HG03135 (cell line): ENCODE measurements at regions not wholly inside any gene's neighbourhood (a gene's known extent, or its start where the extent isn't known, plus 50 kb on each side); places are given as distances from the start of the nearest gene placed in this dataset.
"Not testable (repeated sequence)": the region's sequence is repeated elsewhere in the genome, so short reads cannot be mapped to it uniquely, and the experiment has no call there.

Source experiments
- ATAC-seq: cut with Tn5 transposase; IDR thresholded peaks from one replicate; pipeline ENCODE4 v1.9.1; 2021; ENCODE audit warnings: mild to moderate bottlenecking, moderate library complexity; ENCODE audit not compliant: unreplicated experiment

DNA sequence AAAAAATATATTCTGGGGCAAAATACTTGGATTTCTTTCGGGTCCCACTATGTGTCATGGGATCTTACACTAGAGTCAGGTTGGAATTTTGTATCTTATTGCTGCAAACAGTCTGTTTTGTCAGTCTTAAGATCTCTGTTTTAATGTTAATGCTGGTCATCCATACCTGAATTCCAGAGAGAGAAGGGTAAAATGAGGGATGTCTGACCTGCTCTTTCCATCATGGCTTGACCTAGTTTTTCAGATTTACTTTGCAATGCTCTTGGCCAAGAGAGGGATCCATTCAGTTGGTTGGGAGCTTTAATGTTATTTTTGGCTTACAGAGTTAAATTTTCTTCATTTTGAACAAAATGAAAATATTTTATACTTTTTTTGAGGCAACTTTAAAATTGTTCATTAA is 117.2 kb downstream of the CASP12 start:
- no peak for ATAC-seq

DNA sequence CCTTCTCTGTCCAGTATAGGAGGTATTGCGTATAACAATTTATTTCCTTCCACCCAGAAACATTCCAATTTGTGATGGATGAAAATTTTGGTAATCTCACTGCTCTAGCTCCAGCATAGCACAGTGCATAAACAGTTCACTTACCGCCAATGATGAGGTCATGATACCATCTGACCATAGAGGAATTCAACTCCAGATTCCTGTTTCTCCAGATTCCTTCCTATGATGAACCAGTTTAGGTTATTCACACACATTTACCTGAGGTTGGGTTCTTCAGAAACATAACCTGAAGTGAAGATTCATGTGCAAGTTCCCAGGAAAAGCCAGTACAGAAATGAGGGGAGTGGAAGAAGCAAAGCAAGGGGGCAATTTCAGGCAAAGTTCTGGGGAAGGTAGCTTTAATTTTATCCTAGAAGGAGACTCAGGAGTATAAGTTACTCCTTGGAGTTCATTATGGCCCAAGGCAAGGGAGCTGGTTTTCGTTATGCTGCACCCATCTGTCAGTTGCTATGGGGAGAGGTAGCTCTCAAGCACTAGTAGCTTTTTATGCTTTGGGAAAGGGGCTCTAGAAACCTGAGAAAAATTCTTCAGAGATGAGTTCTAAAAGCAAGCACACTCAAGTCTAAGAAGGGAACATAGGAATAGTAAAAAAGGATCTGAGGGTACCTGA is 121.6 kb downstream of the CASP12 start:
- no peak for ATAC-seq

DNA sequence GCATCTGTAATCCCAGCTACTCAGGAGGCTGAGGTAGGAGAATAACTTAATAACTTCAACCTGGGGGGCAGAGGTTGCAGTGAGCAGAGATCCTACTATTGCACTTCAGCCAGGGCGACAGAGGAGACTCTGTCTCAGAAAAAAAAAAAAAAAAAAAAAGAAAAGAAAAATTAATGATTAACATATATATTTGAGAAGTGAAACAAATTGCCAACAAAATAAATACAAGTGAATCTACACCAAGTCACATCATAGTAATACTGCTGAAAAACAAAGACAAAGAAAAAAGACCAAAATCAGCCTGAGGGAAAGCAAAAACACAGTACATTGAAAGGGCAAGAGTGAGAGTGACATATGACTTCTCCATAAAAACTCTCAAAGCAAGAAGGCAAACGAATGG is 123.7 kb downstream of the CASP12 start:
- no peak for ATAC-seq

DNA sequence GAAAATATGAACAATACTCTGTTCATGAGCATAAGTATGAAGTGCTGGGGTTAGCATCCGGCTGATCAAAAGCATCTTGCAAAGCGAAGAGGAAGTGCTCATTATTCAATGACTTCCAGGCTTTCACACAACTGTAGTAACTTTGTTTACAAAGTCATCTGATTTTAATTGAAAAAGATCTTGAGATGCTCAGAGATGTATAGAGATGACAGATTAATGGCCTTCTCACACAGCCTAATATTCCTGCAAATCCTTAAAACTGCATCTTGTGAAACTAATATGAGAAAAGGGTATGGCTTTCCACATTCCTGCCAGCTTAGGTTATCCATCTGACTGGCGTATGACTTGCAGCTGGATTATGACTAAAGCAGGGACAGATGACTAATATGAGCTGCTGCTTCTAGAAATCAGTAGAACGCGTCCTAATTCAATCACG is 125.4 kb downstream of the CASP12 start:
- no peak for ATAC-seq

DNA sequence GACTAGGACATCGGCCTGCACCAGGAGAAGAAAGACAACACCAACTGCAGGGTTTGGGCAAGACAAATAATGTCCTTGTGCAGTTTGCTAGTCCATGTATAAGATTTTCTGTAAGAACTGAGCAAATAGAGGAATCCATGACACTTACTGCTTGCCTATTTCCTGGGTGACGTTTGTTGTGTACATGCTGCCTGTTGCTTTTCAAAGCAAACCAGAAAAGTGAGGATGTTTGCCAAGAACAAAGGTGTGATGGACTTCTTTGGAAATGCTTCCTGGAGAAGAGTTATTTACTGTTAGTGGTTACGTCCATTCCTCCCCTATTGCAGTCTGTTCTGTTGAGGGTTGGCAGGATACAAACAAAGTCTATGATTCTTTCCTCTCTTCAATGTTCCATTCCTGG is 126.5 kb downstream of the CASP12 start:
- no peak for ATAC-seq

DNA sequence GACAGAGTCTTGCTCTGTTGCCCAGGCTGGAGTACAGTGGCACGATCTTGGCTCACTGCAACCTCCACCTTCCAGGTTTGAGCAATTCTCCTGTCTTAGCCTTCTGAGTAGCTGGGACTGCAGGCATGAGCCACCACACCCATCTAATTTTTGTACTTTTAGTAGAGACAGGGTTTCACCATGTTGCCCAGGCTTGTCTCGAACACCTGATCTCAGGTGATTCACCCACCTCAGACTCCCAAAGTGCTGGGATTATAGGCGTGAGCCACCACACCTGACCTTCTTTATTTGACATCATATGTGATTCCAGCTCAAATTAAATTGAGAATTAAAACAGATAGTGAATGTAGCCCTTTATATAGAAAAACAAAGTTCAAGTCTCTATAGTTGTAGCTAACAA is 127.2 kb downstream of the CASP12 start:
- not testable (repeated sequence) for ATAC-seq

DNA sequence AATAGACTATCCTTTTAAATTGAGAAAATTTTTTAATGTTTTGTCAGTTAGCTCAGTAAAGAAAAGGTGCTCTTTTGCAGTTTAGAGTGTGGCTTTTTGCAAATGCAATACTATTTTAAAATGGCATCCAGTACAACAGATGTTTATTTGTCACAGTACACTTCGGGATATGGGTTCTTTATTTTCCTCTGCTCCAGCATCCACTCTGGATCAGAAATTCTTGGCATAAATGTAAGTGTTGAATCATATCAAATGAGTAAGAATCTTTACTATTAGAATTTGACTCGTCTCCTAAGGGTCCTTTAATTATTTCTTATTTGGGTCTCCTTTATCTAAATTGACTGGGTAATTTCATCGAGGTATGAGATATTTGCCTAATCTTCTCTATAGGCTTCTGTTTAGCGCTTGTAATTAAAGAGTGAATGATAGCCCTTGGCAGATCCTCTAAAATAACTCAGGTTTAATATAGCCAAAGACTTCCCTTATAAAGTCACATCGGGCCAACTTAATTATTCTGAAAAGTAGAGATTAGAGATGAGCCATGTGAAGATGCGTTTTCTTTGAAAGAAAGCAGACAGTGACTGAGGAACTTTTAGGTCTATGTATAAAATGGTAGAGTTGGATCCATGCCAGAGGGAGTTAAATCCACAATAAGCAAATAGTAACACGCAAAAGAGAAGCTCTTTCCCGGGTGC is 132.7 kb downstream of the CASP12 start:
- no peak for ATAC-seq

DNA sequence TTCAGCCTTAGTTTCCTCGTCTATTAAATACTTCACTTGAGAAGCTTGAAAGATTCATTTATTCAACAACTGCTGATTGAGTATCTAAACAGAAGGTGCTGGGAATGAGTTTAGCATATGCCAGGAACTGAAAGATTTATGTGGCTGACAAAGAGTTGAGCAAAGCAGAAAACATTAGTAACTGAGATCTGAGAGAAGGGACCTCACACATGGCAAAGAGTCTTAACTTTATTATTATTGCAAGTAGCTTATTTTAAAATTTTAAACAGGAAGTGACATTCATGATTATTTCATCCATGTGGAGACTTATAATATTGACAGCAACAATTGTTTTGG is 133.6 kb downstream of the CASP12 start:
- no peak for ATAC-seq

DNA sequence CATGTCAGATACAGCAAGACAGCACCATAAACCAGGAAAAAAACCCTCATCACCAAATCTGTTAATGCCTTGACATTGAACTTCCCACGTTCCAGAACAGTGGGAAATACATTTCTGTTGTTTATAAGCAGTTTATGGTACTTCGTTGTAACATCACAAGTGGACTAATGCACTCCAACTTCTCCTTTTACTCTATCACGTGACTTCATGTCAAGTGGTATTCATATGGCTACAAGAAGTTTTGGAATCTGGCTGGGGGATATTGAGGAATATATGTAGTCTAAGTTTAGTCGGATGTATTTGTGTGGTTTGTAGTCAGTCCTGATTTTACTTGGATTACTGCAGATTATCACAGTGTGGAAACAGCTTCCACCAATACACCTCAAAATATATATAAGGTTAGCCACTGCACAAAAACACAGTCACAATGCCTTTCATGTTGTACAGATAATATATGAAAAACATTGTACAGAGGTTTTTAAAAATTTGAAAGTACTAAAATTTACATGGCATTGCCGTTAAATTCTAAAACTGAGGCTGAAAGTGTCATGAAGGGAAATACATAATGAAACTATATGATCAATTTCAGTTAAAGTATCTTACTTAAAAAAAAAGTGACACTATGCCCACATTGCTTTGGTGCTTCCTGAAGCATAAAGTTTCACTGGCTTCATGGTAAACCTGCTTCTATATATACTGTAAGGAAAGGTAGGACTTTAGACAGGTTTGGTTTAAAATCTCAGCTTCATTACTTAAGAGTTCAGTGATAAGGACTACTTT is 134.1 kb downstream of the CASP12 start:
- ATAC-seq = no peak

DNA sequence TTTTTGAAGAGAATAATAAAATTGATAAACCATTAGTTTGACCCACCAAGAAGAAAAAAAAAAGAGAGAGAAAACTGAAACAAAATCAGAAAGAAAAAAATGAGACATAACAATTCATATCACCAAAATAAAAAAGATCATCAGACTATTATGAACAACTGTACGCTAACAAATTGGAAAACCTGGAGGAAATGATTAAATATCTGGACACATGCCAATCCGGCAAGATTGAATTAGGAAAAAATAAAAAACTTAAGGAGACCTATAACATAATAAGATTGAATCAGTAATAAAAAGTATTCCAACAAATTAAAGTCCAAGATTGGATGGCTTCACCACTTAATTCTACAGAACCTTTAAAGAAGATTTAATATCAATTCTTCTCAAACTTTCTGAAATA is 136.7 kb downstream of the CASP12 start:
- no peak for ATAC-seq

DNA sequence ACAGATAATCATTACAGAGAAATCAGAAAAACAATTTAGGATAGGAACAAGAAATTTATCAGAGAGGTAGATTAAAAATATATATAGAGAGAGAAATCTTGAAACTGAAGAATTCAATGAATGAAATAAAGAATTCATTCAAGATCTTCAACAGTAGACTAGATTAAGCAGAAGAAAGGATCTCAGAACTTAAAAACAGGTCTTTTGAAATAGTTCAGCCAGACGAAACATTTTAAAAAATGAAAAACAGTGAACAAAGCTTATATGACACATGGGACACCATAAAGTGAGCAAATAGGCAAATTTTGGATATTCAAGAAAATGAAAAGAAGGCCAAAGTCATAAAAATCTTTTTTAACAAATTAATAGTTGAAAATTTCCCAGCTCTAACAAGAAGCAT is 138.8 kb downstream of the CASP12 start:
- no peak for ATAC-seq

DNA sequence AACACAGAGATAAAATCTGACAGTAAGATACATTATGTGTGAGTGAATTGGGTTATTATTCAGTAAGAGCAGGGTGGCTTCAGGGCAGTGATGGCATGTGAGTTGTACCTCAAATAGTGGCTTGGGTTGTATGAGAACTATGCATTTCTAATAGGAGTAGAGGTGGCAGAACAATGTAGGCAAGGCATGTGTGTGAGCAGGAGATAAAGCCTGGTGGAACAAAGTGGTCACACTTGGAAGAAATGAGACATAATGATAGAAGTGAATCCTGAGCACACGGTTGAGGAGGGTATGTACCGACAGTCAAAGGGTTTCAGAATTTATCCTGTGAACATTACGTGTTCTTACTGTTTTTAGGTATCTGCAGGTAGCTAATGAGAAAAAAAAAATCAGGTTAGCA is 159.3 kb downstream of the CASP12 start:
- no peak for ATAC-seq

DNA sequence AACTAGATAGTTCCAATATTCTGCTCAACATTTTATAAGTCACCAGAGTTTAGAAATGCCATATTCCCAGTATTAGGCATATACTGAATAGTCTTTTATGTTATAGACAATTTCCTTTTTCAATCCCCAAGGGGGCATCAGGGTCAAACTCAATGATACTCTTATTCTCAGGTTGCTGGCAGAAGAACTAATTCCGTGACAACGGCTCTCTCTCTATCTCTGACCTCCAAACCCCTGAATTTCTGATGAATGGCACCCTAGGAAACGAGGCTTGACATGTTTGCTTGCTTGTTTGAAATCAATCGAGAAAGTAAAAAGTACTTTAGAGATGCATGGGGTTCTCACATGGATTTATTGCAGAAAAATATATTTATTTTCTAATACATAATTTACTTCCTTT is 160.1 kb downstream of the CASP12 start:
- ATAC-seq = no peak

DNA sequence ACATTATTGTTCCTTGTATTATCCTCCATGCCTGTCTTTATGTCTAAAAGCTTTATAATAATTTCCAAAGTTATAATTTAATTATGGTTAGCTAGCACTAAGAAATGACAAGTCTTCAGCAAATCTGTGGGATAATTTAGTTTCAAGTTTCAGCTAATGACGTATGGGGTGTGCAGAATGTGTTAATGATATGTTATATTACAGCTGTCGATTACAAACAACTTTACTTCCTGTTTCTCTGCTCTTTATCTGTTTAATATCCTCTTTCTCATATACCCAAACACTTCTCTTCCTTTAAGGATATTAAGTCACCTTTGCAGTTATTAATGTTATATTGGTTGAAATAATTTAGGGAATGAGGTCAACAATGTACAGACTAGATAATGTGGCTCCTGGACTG is 161.8 kb downstream of the CASP12 start:
- no peak for ATAC-seq

DNA sequence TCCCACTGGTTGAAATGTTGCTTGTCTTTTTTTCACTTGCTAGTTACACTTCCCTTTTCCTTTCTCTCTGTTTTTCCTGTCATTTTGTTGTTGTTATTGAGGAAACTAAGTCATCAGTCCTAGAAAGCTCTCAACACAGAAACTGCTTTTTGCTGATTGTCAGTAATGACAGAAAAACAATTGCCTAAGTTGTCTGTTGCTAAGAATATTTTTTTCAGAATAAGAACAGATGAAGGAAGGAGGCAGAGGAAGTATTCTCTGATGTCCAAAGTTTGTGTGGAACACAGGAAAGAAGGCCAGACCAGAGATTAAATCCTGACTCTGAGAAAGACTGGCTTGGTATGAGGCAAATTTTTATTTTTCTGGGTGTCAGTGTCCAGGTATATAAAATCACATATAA is 163.3 kb downstream of the CASP12 start:
- ATAC-seq = no peak

DNA sequence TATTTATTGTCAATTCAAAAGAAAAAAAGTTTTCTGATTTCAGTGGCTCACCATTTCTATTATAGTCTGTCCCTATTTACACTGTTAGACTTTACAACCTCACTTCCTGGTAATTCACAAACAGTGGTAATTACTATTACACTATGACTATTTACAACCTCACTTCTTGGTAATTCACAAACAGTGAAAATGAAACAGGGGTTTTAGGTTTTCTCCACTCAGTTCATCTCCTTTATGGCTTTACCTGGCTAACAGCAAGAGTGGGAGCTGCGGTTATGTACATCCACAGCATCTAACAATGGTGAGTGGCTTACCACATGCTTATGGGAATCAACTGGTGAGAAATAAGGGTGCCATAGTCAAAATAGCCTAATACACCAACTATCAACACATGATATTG is 166.4 kb downstream of the CASP12 start:
- ATAC-seq = no peak

DNA sequence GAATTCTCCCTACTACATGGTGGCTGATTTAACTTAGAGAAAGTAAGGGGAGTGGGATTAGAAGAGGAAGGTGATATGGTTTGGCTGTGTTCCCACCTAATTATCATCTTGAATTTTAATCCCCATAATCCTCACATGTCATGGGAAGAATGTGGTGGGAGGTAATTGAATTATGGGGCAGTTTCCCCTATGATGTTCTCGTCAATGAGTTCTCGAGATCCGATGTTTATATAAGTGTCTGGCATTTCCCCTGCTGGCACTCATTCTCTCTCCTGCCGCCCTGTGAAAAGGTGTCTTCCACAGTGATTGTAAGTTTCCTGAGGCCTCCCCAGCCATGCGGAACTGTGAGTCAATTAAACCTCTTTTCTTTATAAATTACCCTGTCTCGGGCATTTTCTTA is 169.3 kb downstream of the CASP12 start:
- no peak for ATAC-seq

DNA sequence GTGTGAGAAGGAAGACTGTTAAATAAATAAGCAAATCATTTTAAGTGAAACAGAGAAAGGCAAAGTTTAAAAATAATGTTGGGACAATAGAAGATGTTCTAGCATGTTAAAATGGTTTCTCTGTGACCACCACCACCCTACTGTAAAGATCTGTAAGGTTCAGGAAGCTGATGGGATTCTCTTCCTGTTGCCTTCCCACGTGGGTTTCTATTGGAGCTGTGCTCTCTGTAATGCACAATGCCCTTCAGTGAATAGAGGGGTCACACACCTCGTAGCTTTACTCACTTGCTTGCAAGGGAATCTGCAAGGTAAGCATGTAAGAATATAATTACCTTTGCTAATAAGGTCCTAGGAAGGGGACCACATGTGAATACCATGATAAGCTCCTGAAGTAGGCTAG is 170.5 kb downstream of the CASP12 start:
- no peak for ATAC-seq

DNA sequence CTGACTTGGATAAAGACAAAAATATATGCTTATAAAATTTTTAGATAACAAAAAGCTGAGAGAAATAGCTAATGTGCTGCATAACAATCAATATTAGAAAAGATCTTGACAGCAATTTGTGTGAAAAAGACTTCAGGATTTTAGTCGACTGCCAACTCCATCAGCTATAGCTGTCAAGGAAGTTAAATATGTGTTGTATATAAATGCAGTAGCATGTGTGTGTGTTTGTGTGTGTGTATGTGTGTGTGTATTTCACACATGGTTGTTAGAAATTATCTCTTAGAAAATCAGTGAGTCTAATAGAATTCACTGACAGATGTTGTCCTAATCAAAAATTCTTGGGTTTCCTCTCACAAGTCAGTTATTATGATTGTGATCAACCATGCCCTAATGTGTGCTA is 171.2 kb downstream of the CASP12 start:
- ATAC-seq = no peak

DNA sequence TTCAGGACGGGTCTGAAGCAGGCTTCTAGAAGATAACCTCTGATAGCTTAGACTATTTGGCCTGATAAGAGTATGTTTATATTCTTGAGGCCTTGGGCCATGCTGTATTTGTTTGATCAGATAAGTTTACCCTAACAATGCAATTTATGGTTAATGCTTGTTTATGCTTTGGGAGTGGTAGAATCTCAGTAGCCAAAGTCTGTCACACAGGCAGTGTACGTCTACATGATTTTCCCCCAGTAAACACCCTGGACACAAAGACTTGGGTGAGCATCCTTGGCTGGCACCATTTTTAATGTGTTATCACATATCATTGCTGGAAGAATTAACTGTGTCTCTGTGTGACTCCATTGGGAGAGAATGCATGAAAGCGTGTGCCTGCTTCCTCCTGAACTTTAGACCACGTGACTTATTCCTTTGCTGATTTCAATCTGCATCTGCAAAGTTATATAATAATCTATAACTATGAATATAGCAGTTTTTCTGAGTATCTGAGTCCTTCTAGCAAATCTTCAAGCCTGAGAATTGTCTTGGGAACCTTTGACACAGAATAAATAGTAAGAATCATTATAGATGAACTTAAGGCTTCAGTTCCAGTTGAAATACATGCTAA is 172.4 kb downstream of the CASP12 start:
- no peak for ATAC-seq

DNA sequence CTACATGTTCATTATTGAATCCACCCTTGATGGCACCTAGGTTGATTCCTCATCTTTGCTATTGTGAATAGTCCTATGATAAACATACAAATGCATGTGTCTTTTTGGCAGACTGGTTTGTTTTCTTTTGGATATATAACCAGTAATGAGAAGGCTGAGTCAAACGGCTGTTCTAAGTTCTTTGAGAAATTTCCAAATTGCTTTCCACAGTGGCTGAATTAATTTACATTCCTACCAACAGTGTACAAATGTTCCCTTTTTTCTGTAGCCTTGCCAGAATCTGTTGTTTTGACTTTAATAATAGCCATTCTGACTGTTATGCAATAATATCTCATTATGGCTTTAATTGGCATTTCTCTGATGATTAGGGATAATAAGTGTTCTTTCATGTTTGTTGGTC is 184.9 kb downstream of the CASP12 start:
- no peak for ATAC-seq
